IPS DF 6.9 (cell line): ENCODE measurements at regions not wholly inside any gene's neighbourhood (a gene's known extent, or its start where the extent isn't known, plus 50 kb on each side); places are given as distances from the start of the nearest gene placed in this dataset.
A peak's percentile ranks its signal among the peaks of the same experiment; 100 is the strongest.

ENCODE experiments used
- DNase-seq: peaks from one replicate; pipeline ENCODE4 v3.0.0-alpha.2; 2013; ENCODE audit warnings: low read depth, low spot score
- H3K27ac ChIP-seq: one replicate; pipeline ENCODE4 v1.5.1; 2013; ENCODE audit warnings: low read length, control low read depth
- H3K27me3 ChIP-seq: 2 replicates; pipeline ENCODE4 v1.6.1; 2013; ENCODE audit warnings: mild to moderate bottlenecking, low read length; ENCODE audit not compliant: control insufficient read depth, insufficient read depth
- H3K36me3 ChIP-seq: 2 replicates; pipeline ENCODE4 v1.6.1; 2013; ENCODE audit warnings: low read length; ENCODE audit not compliant: control insufficient read depth, insufficient read depth
- H3K4me1 ChIP-seq: 2 replicates; pipeline ENCODE4 v1.6.1; 2013; ENCODE audit warnings: low read length; ENCODE audit not compliant: control insufficient read depth, insufficient read depth
- H3K4me3 ChIP-seq: 2 replicates; pipeline ENCODE4 v1.5.1; 2013; ENCODE audit warnings: mild to moderate bottlenecking, low read length
- H3K9me3 ChIP-seq: 2 replicates; pipeline ENCODE4 v1.6.1; 2013; ENCODE audit warnings: low read length, inconsistent platforms; ENCODE audit not compliant: control insufficient read depth, insufficient read depth
- WGBS: extraction: QIAGEN DNeasy Blood & Tissue Kit; methylation state at CpG from one replicate; pipeline ENCODE4 v1.1.7; 2013; ENCODE audit warnings: mixed read lengths, missing lambda C conversion rate; ENCODE audit not compliant: insufficient read length, insufficient coverage; 5-methylcytosine and 5-hydroxymethylcytosine counted together

- H3K27me3 ChIP-seq, result no peaks in the 10 kb centered on the region
- no CpG with 5 or more reads among the region's 3 CpGs for WGBS
- H3K4me3 ChIP-seq, result no peak overlapping the region
Observed at GRCh38 chr2:19686439-19686838, 215.3 kb downstream of the TTC32 start.

GRCh38 chr2:19685731-19686130 is 216.1 kb downstream of the TTC32 start:
- no CpG with 5 or more reads among the region's 1 CpG for WGBS
- Histone ChIP-seq H3K4me3 (no peak overlapping the region), H3K36me3 (no peaks in the 10 kb centered on the region), H3K4me1 (no peaks in the 10 kb centered on the region), H3K9me3 (no peaks in the 10 kb centered on the region), H3K27ac (no peak overlapping the region), H3K27me3 (no peaks in the 10 kb centered on the region)
- no peak for DNase-seq

More at GRCh38 chr2:19686439-19686838, 215.3 kb downstream of the TTC32 start:
- no peaks in the 10 kb centered on the region for H3K4me1 ChIP-seq
- no peak overlapping the region for H3K27ac ChIP-seq
- DNase-seq, result no peak
- no peaks in the 10 kb centered on the region for H3K36me3 ChIP-seq
- H3K9me3 ChIP-seq, result no peaks in the 10 kb centered on the region

- WGBS, result no CpG with 5 or more reads among the region's 7 CpGs
- no peaks in the 10 kb centered on the region for H3K4me1 ChIP-seq
- H3K27me3 ChIP-seq, result no peaks in the 10 kb centered on the region
- no peak overlapping the region for H3K27ac ChIP-seq
- no peak overlapping the region for H3K4me3 ChIP-seq
- no peak for DNase-seq
- H3K9me3 ChIP-seq, result no peaks in the 10 kb centered on the region
- no peaks in the 10 kb centered on the region for H3K36me3 ChIP-seq
Observed at GRCh38 chr2:19684516-19684915, 217.3 kb downstream of the TTC32 start.

GRCh38 chr2:19683556-19683955 is 218.2 kb downstream of the TTC32 start:
- Histone ChIP-seq H3K27ac (no peak overlapping the region), H3K9me3 (no peaks in the 10 kb centered on the region), H3K4me3 (no peak overlapping the region), H3K4me1 (no peaks in the 10 kb centered on the region), H3K27me3 (no peaks in the 10 kb centered on the region), H3K36me3 (no peaks in the 10 kb centered on the region)
- no peak for DNase-seq

- Histone ChIP-seq H3K27me3 (no peaks in the 10 kb centered on the region), H3K36me3 (no peaks in the 10 kb centered on the region), H3K9me3 (no peaks in the 10 kb centered on the region), H3K4me3 (no peak overlapping the region), H3K4me1 (no peaks in the 10 kb centered on the region), H3K27ac (no peak overlapping the region)
- DNase-seq, result no peak
- no CpG with 5 or more reads among the region's 1 CpG for WGBS
Observed at GRCh38 chr2:19682493-19682892, 219.3 kb downstream of the TTC32 start.

- no CpG with 5 or more reads among the region's 17 CpGs for WGBS
- H3K4me3 ChIP-seq, result no peak overlapping the region
- H3K36me3 ChIP-seq, result no peaks in the 10 kb centered on the region
Observed at GRCh38 chr2:19677825-19678518, 223.8 kb downstream of the TTC32 start.

GRCh38 chr2:19677215-19677777 is 224.5 kb downstream of the TTC32 start:
- WGBS, result no CpG with 5 or more reads among the region's 5 CpGs
- Histone ChIP-seq H3K4me3 (no peak overlapping the region; the same call in 1 of the 2 replicates), H3K9me3 (no peaks in the 10 kb centered on the region), H3K27me3 (no peaks in the 10 kb centered on the region), H3K36me3 (no peaks in the 10 kb centered on the region), H3K4me1 (no peaks in the 10 kb centered on the region), H3K27ac (no peak overlapping the region)
- no peak for DNase-seq

More at GRCh38 chr2:19677825-19678518, 223.8 kb downstream of the TTC32 start:
- Histone ChIP-seq H3K4me1 (no peaks in the 10 kb centered on the region), H3K27me3 (no peaks in the 10 kb centered on the region), H3K9me3 (no peaks in the 10 kb centered on the region), H3K27ac (no peak overlapping the region)
- DNase-seq, result no peak

- Histone ChIP-seq H3K27me3 (no peaks in the 10 kb centered on the region), H3K4me1 (no peaks in the 10 kb centered on the region), H3K9me3 (no peaks in the 10 kb centered on the region), H3K4me3 (no peak overlapping the region), H3K27ac (no peak overlapping the region), H3K36me3 (no peaks in the 10 kb centered on the region)
- no CpG with 5 or more reads among the region's 6 CpGs for WGBS
- peak; percentile 22 for DNase-seq
Observed at GRCh38 chr2:19676770-19677169, 225.0 kb downstream of the TTC32 start.

GRCh38 chr2:19675856-19676460 is 225.8 kb downstream of the TTC32 start:
- H3K4me1 ChIP-seq, result no peaks in the 10 kb centered on the region
- H3K4me3 ChIP-seq, result no peak overlapping the region
- no peaks in the 10 kb centered on the region for H3K9me3 ChIP-seq
- H3K27ac ChIP-seq, result no peak overlapping the region
- no peak for DNase-seq
- WGBS, result no CpG with 5 or more reads among the region's 13 CpGs
- H3K27me3 ChIP-seq, result no peaks in the 10 kb centered on the region
- H3K36me3 ChIP-seq, result no peaks in the 10 kb centered on the region

GRCh38 chr2:19675003-19675629 is 226.7 kb downstream of the TTC32 start:
- no peak for DNase-seq
- Histone ChIP-seq H3K9me3 (no peaks in the 10 kb centered on the region), H3K4me1 (no peaks in the 10 kb centered on the region), H3K27me3 (no peaks in the 10 kb centered on the region), H3K27ac (no peak overlapping the region), H3K36me3 (no peaks in the 10 kb centered on the region), H3K4me3 (no peak overlapping the region)
- WGBS, result no CpG with 5 or more reads among the region's 13 CpGs
